ENCODE measurements at regions not wholly inside any gene's neighbourhood (a gene's known extent, or its start where the extent isn't known, plus 50 kb on each side); places are given as distances from the start of the nearest gene placed in this dataset.

GRCh38 chr4:38325629-38325913 lies 338.4 kb upstream of the KLF3 start:
- WGBS, 2 donors, result 94 to 95% methylated on average over 2 of the region's 2 CpGs
- ATAC-seq (no peak), DNase-seq (no peak)
- no peak overlapping the region for H3K27ac ChIP-seq
- H3K36me3 ChIP-seq, result no peaks in the 10 kb centered on the region
- no peak overlapping the region for H3K4me3 ChIP-seq
- no peaks in the 10 kb centered on the region for H3K27me3 ChIP-seq
- H3K9me3 ChIP-seq, result peaks cover 0 to 5% (median 0%) of the 10 kb centered on the region in 11 donors
- peaks cover 3 to 41% (median 19%) of the 10 kb centered on the region in 9 donors for H3K4me1 ChIP-seq
- intact Hi-C loops (cut with DNase I), result loop anchor here in 2 of 10 donors (10.0 kb wide), 2 partner anchors 139 to 399 kb away; no protein-coding TSS in a partner anchor
- TF ChIP-seq, protein P1, sequence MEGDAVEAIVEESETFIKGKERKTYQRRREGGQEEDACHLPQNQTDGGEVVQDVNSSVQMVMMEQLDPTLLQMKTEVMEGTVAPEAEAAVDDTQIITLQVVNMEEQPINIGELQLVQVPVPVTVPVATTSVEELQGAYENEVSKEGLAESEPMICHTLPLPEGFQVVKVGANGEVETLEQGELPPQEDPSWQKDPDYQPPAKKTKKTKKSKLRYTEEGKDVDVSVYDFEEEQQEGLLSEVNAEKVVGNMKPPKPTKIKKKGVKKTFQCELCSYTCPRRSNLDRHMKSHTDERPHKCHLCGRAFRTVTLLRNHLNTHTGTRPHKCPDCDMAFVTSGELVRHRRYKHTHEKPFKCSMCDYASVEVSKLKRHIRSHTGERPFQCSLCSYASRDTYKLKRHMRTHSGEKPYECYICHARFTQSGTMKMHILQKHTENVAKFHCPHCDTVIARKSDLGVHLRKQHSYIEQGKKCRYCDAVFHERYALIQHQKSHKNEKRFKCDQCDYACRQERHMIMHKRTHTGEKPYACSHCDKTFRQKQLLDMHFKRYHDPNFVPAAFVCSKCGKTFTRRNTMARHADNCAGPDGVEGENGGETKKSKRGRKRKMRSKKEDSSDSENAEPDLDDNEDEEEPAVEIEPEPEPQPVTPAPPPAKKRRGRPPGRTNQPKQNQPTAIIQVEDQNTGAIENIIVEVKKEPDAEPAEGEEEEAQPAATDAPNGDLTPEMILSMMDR (IDR thresholded peaks at IDR 0.05), result no peak

GRCh38 chr4:38326499-38326898 lies 337.5 kb upstream of the KLF3 start:
- DNase-seq, result no peak
- Histone ChIP-seq H3K27me3 (no peaks in the 10 kb centered on the region), H3K27ac (no peak overlapping the region), H3K36me3 (no peaks in the 10 kb centered on the region), H3K9me3 (peaks cover 0 to 5% (median 0%) of the 10 kb centered on the region in 11 donors), H3K4me3 (no peak overlapping the region), H3K4me1 (peaks cover 3 to 43% (median 20%) of the 10 kb centered on the region in 9 donors)
- TF ChIP-seq, protein P1 (IDR thresholded peaks at IDR 0.05), result no peak
- intact Hi-C loops (cut with DNase I), result loop anchor here in 2 of 10 donors (10.0 kb wide), 2 partner anchors 138 to 398 kb away; no protein-coding TSS in a partner anchor
- ATAC-seq, result no peak
- 95 to 99% methylated on average over 3 of the region's 3 CpGs for WGBS, 2 donors

- intact Hi-C loops (cut with DNase I), result loop anchor here in 2 of 10 donors (10.0 kb wide), 2 partner anchors 138 to 398 kb away; no protein-coding TSS in a partner anchor
- TF ChIP-seq, protein P1 (IDR thresholded peaks at IDR 0.05), result no peak
- ATAC-seq, result no peak
Measured at GRCh38 chr4:38327174-38327573, 336.8 kb upstream of the KLF3 start.

DNA sequence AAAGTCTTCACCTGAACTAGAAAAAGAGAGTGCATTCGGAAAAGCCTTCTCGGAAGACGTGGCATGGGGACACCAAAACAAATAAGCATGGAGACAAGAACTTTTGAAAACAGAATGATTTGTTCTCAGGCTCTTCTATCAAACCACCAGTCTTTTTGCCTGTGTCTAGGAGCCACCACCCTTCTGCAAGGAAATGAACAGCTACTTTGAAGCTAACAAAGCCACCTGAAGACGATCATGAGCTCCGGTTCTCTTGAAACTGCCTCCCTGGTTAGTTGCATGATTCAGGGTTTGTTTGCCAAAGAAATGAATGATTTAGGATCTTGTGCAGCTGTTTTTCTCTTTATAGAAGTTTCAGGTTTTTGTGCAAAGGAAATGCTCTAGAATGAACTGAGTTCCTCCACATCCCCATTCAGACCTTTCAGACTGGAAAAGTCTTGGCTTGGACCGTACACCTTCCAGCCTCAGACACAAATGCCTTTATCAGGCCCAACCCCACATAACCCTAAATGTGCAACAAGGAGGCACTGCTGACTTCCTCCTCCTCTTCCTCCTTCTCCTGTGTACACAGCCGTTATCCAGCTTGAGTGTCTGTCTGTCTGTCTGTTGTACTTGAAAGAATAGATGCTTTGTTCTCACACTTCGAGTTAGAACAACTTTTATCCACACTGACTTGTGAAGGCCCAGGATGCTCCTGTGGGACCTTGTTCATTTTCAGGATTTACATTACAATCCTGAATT lies 334.8 kb upstream of the KLF3 start:
- DNase-seq (no peak), ATAC-seq (peak in 3 of 8 donors; percentile 33 to 46 (median 45))
- Histone ChIP-seq H3K27ac (peak overlapping the region in 1 of 10 donors; percentile 19), H3K4me3 (no peak overlapping the region), H3K36me3 (no peaks in the 10 kb centered on the region), H3K27me3 (no peaks in the 10 kb centered on the region), H3K9me3 (peaks cover 0 to 5% (median 0%) of the 10 kb centered on the region in 11 donors), H3K4me1 (peaks cover 3 to 47% (median 20%) of the 10 kb centered on the region in 9 donors)
- TF ChIP-seq, protein P1 (IDR thresholded peaks at IDR 0.05), result no peak
- intact Hi-C loops (cut with DNase I), result loop anchor here in 2 of 10 donors (10.0 kb wide), 2 partner anchors 136 to 396 kb away; no protein-coding TSS in a partner anchor
- WGBS, 2 donors, result 38 to 66% methylated on average over 8 of the region's 8 CpGs

More at GRCh38 chr4:38327174-38327573, 336.8 kb upstream of the KLF3 start:
- H3K4me1 ChIP-seq, result peaks cover 3 to 46% (median 20%) of the 10 kb centered on the region in 9 donors
- peaks cover 0 to 5% (median 0%) of the 10 kb centered on the region in 11 donors for H3K9me3 ChIP-seq
- H3K27ac ChIP-seq, result no peak overlapping the region
- no peak for DNase-seq
- H3K27me3 ChIP-seq, result no peaks in the 10 kb centered on the region
- no peaks in the 10 kb centered on the region for H3K36me3 ChIP-seq
- no peak overlapping the region for H3K4me3 ChIP-seq

All from heart right ventricle (tissue), 16 donors.